ENCODE measurements at regions not wholly inside any gene's neighbourhood (a gene's known extent, or its start where the extent isn't known, plus 50 kb on each side); places are given as distances from the start of the nearest gene placed in this dataset.

DNA sequence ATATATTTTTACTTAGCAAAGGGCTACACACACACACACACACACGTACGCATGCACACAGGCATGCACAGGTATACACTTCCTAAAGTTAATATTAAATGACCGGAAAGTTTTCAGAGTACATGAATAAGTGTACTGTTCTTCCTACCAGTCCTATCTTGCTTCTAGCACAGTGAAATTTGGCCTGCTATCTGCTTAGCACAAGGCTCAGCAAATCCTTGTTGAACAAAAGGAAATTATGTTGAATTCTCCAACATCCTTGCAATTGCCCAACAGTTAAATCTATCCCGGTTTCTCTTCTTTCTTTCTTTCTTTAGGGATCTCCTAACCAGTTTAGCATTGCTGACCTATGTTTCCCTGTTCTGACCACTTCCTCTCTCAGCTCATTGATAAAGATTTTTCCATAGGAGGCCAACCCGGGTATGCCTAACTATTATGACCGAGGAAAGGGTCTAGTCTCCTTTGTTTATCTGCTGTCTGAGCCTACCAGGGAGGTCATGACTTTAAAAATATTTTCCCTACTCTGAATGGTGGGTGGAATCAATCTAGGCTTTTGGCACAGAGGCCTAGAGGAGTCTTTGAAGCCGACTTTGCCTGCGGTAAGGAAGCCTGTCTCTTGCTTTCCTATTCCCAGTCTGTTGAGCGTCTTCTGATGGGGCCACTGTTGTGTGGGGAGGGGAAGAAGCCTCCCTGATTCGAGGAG, 400.7 kb downstream of the HRH4 start:
- DNase-seq, result no peak
- H3K4me3 Mint-ChIP-seq, result no peak overlapping the region
- CTCF ChIA-PET, result no interaction called here

DNA sequence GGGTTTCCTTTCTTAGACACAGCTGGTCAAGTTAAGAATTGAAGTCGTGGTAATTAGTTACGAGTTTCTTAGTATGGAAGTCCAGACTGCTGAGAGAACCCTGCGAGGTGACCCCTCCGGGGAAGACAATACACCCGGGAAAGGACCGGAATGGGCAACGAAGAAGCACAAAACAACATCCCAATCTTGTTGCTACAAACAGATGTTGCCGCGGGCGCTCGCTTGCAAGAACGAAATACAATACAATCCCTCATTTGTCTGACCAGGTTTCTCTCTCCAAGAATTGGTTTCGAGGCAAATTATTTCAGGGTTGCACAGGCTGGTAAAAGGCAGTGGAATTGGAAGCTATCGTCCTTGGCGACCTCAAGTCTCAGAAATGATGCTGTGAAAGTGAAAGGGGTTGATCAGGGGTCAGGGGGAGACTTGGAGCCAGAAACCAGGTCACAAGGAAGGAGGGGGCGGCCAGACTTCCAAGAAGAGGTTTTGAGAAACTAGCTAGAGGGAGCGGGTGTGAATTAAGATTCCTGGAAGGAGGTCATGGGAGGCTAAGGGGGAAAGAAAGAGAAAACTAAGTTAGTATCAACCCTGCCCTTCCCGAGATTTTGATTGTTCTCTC, 401.9 kb downstream of the HRH4 start:
- peaks cover 0 to 4% (median 0%) of the 10 kb centered on the region in 5 donors for H3K9me3 Mint-ChIP-seq
- H3K4me1 ChIP-seq (ENCODE audit: insufficient read depth, low read length), result no peaks in the 10 kb centered on the region
- H3K9me3 ChIP-seq (ENCODE audit: low read length), result no peaks in the 10 kb centered on the region
- no peak overlapping the region for H3K4me3 Mint-ChIP-seq
- no peaks in the 10 kb centered on the region for H3K4me1 Mint-ChIP-seq
- H3K27me3 ChIP-seq (ENCODE audit: insufficient read depth, low read length, poor library complexity, severe bottlenecking), result no peaks in the 10 kb centered on the region
- no peak for DNase-seq
- no peak overlapping the region for H3K27ac ChIP-seq (ENCODE audit: low read depth, low read length)
- no peak overlapping the region for H3K4me3 ChIP-seq (ENCODE audit: low read length)
- ChIA-PET CTCF (no interaction called here), POLR2A (no interaction called here)
- H3K36me3 ChIP-seq (ENCODE audit: insufficient read depth, low read length), result no peaks in the 10 kb centered on the region
- peaks cover 0 to 2% of the 10 kb centered on the region in 2 donors for H3K27me3 Mint-ChIP-seq
- H3K27ac Mint-ChIP-seq, result no peak overlapping the region
- no peaks in the 10 kb centered on the region for H3K36me3 Mint-ChIP-seq

More for the DNA sequence above, 400.7 kb downstream of the HRH4 start:
- Histone ChIP-seq H3K4me3 (ENCODE audit: low read length) (no peak overlapping the region), H3K27me3 (ENCODE audit: insufficient read depth, low read length, poor library complexity, severe bottlenecking) (no peaks in the 10 kb centered on the region), H3K9me3 (ENCODE audit: low read length) (no peaks in the 10 kb centered on the region), H3K27ac (ENCODE audit: low read depth, low read length) (no peak overlapping the region), H3K36me3 (ENCODE audit: insufficient read depth, low read length) (no peaks in the 10 kb centered on the region), H3K4me1 (ENCODE audit: insufficient read depth, low read length) (no peaks in the 10 kb centered on the region)
- POLR2A ChIA-PET, result no interaction called here
- no peaks in the 10 kb centered on the region for H3K36me3 Mint-ChIP-seq
- H3K4me1 Mint-ChIP-seq, result no peaks in the 10 kb centered on the region
- peaks cover 0 to 2% (median 0%) of the 10 kb centered on the region in 5 donors for H3K9me3 Mint-ChIP-seq
- no peak overlapping the region for H3K27ac Mint-ChIP-seq
- peaks cover 0 to 3% of the 10 kb centered on the region in 2 donors for H3K27me3 Mint-ChIP-seq

DNA sequence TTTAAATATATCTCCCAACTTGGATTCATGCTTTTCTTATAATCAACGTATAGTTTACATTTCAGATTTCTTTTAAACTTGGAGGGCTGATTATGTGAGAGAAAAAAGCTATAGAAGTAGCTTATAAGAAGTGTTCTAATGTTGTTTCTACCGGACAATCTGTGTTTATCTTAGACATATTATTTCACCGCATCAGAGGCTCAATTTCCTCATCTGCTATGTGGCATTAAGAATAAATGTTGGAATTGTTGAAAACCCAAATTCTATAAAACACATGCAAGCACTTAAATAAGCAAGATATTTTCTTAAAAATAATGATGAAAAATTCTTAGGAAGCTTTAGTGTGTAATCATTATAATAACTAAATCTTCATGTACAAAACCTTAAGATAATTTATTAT, 407.9 kb downstream of the HRH4 start:
- H3K27me3 ChIP-seq (ENCODE audit: insufficient read depth, low read length, poor library complexity, severe bottlenecking), result no peaks in the 10 kb centered on the region
- ChIA-PET CTCF (no interaction called here), POLR2A (no interaction called here)
- Mint-ChIP-seq H3K4me3 (no peak overlapping the region), H3K27me3 (peaks cover 2 to 4% of the 10 kb centered on the region in 2 donors), H3K27ac (no peak overlapping the region), H3K36me3 (no peaks in the 10 kb centered on the region), H3K4me1 (no peaks in the 10 kb centered on the region), H3K9me3 (peaks cover 0 to 3% (median 0%) of the 10 kb centered on the region in 5 donors)
- H3K4me1 ChIP-seq (ENCODE audit: insufficient read depth, low read length), result no peaks in the 10 kb centered on the region
- no peak overlapping the region for H3K4me3 ChIP-seq (ENCODE audit: low read length)
- H3K27ac ChIP-seq (ENCODE audit: low read depth, low read length), result no peak overlapping the region
- H3K9me3 ChIP-seq (ENCODE audit: low read length), result no peaks in the 10 kb centered on the region
- no peaks in the 10 kb centered on the region for H3K36me3 ChIP-seq (ENCODE audit: insufficient read depth, low read length)
- no peak for DNase-seq

DNA sequence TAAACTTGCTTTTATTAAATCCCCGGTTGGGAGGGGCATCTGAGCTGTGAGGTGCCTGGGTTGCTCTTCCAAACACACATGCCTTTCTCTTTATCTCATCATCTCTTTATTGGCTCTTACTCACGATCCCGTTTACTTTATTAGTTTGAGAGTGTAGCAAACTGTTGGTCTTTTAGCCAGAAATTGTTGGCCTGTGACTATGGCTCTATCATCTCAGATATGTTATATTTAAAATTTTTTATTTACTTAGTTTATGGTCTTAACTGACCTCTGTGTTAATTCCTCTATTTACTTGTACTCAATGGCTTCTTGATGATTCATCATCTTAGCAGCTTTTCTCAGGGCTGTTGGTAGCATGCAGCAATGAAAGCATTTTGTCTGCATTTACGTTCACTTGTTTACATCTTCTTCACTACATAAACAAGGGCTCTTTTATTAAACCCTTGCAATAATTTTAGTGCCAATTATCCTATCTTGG, 408.4 kb downstream of the HRH4 start:
- H3K4me1 Mint-ChIP-seq, result no peaks in the 10 kb centered on the region
- Histone ChIP-seq H3K4me1 (ENCODE audit: insufficient read depth, low read length) (no peaks in the 10 kb centered on the region), H3K4me3 (ENCODE audit: low read length) (no peak overlapping the region), H3K9me3 (ENCODE audit: low read length) (no peaks in the 10 kb centered on the region), H3K27me3 (ENCODE audit: insufficient read depth, low read length, poor library complexity, severe bottlenecking) (no peaks in the 10 kb centered on the region), H3K27ac (ENCODE audit: low read depth, low read length) (no peak overlapping the region), H3K36me3 (ENCODE audit: insufficient read depth, low read length) (no peaks in the 10 kb centered on the region)
- H3K9me3 Mint-ChIP-seq, result peaks cover 0 to 3% (median 0%) of the 10 kb centered on the region in 5 donors
- POLR2A ChIA-PET, result no interaction called here
- peaks cover 2 to 4% of the 10 kb centered on the region in 2 donors for H3K27me3 Mint-ChIP-seq
- H3K4me3 Mint-ChIP-seq, result no peak overlapping the region
- no peak for DNase-seq
- CTCF ChIA-PET, result no interaction called here
- H3K27ac Mint-ChIP-seq, result no peak overlapping the region
- H3K36me3 Mint-ChIP-seq, result no peaks in the 10 kb centered on the region

DNA sequence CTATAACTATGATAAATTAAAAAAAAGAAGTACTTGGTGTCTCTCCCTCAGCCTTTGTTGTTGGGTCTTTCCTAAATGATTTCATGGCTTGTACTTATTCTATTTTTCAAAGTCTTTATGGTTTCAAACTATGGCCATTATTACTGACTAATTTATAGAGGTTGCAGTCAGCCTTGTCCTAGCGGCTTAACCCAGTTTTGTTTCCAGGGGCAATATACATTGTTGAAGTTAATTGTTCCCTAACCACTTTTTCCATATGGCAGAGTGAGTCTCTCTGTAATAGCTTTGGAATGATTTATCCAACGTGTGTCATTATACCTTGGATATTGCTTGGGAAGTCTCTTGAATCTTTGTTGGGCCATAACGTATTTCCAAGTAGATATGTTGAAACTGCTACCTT, 408.8 kb downstream of the HRH4 start:
- H3K27me3 ChIP-seq (ENCODE audit: insufficient read depth, low read length, poor library complexity, severe bottlenecking), result no peaks in the 10 kb centered on the region
- no peak overlapping the region for H3K27ac ChIP-seq (ENCODE audit: low read depth, low read length)
- Mint-ChIP-seq H3K36me3 (no peaks in the 10 kb centered on the region), H3K4me3 (no peak overlapping the region), H3K27ac (no peak overlapping the region), H3K9me3 (peaks cover 0 to 3% (median 0%) of the 10 kb centered on the region in 5 donors), H3K27me3 (peaks cover 2 to 4% of the 10 kb centered on the region in 2 donors), H3K4me1 (no peaks in the 10 kb centered on the region)
- H3K4me3 ChIP-seq (ENCODE audit: low read length), result no peak overlapping the region
- DNase-seq, result no peak
- ChIA-PET POLR2A (no interaction called here), CTCF (no interaction called here)
- no peaks in the 10 kb centered on the region for H3K9me3 ChIP-seq (ENCODE audit: low read length)
- no peaks in the 10 kb centered on the region for H3K4me1 ChIP-seq (ENCODE audit: insufficient read depth, low read length)
- no peaks in the 10 kb centered on the region for H3K36me3 ChIP-seq (ENCODE audit: insufficient read depth, low read length)

DNA sequence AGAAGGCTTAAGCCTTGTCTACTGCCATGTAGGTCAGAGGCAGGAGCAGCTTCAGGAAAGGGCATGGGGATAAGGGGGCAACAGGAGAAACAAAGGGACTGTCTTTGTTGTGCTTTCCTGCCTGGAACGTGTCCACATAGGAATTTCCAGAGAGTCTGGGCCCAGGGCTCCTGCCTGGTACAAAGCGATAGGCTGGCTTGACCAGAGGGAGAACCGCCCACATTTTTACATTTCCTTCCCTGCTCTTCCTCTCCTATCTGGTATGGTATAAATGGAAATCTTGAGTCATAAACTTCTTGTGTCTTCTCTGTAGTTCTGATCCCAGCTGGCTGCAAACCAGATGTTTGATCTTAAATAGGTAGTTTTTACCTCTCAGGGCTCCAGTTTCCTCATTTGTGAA, 414.8 kb downstream of the HRH4 start:
- no peaks in the 10 kb centered on the region for H3K4me1 ChIP-seq (ENCODE audit: insufficient read depth, low read length)
- H3K27me3 ChIP-seq (ENCODE audit: insufficient read depth, low read length, poor library complexity, severe bottlenecking), result no peaks in the 10 kb centered on the region
- POLR2A ChIA-PET, result no interaction called here
- CTCF ChIA-PET, result no interaction called here
- H3K27ac Mint-ChIP-seq, result no peak overlapping the region
- no peak overlapping the region for H3K27ac ChIP-seq (ENCODE audit: low read depth, low read length)
- no peaks in the 10 kb centered on the region for H3K36me3 Mint-ChIP-seq
- no peak for DNase-seq
- H3K9me3 Mint-ChIP-seq, result no peaks in the 10 kb centered on the region
- H3K4me3 ChIP-seq (ENCODE audit: low read length), result no peak overlapping the region
- H3K4me3 Mint-ChIP-seq, result no peak overlapping the region
- no peaks in the 10 kb centered on the region for H3K9me3 ChIP-seq (ENCODE audit: low read length)
- peaks cover 0 to 4% of the 10 kb centered on the region in 2 donors for H3K27me3 Mint-ChIP-seq
- H3K36me3 ChIP-seq (ENCODE audit: insufficient read depth, low read length), result no peaks in the 10 kb centered on the region
- H3K4me1 Mint-ChIP-seq, result no peaks in the 10 kb centered on the region

DNA sequence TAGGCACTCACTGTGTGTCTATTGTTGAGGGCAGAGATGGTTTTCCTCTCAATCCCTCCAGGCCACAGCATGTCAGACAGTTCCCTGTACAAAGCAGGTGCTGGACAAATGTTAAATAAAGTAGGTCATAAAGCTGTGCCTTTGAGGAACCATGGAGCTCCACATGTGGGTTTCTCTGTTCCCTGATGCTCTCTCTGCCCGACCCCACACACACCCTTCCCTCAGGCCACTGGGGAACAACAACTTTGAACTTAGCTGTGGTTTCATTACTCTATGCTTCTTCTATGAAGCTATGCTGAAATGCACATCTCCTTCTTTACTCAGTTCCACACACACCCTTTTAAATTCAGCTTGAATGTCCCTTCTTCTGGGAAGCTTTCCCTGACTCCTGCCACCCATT, 415.3 kb downstream of the HRH4 start:
- H3K4me3 ChIP-seq (ENCODE audit: low read length), result no peak overlapping the region
- H3K4me1 Mint-ChIP-seq, result no peaks in the 10 kb centered on the region
- H3K4me3 Mint-ChIP-seq, result no peak overlapping the region
- CTCF ChIA-PET, result no interaction called here
- H3K9me3 ChIP-seq (ENCODE audit: low read length), result no peaks in the 10 kb centered on the region
- DNase-seq, result no peak
- no peaks in the 10 kb centered on the region for H3K36me3 Mint-ChIP-seq
- H3K9me3 Mint-ChIP-seq, result no peaks in the 10 kb centered on the region
- POLR2A ChIA-PET, result no interaction called here
- no peaks in the 10 kb centered on the region for H3K36me3 ChIP-seq (ENCODE audit: insufficient read depth, low read length)
- H3K4me1 ChIP-seq (ENCODE audit: insufficient read depth, low read length), result no peaks in the 10 kb centered on the region
- H3K27me3 ChIP-seq (ENCODE audit: insufficient read depth, low read length, poor library complexity, severe bottlenecking), result no peaks in the 10 kb centered on the region
- H3K27me3 Mint-ChIP-seq, result peaks cover 0 to 4% of the 10 kb centered on the region in 2 donors
- H3K27ac Mint-ChIP-seq, result no peak overlapping the region
- no peak overlapping the region for H3K27ac ChIP-seq (ENCODE audit: low read depth, low read length)

DNA sequence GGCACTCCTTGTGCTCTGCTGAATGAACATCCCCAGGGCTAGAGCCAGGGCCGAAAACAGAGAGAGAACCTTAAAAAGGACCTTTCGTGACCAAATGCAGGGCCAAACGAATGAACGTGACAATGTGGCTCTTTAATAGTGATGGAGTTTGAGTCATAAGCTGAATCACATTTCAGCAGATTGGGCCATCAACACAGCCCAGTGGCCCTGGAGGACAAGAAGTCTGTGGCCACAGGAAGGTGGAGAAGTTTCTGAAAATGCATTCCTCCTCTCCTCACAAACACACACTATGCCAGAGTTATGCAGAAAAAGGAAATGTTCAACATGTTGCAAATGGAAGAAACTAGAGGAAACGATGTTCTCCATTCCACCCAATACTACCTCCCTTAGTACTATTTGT, 415.8 kb downstream of the HRH4 start:
- CTCF ChIA-PET, result no interaction called here
- no peak for DNase-seq
- H3K36me3 Mint-ChIP-seq, result no peaks in the 10 kb centered on the region
- H3K4me1 ChIP-seq (ENCODE audit: insufficient read depth, low read length), result no peaks in the 10 kb centered on the region
- H3K36me3 ChIP-seq (ENCODE audit: insufficient read depth, low read length), result no peaks in the 10 kb centered on the region
- H3K27ac Mint-ChIP-seq, result no peak overlapping the region
- no peaks in the 10 kb centered on the region for H3K27me3 ChIP-seq (ENCODE audit: insufficient read depth, low read length, poor library complexity, severe bottlenecking)
- peaks cover 0 to 4% of the 10 kb centered on the region in 2 donors for H3K27me3 Mint-ChIP-seq
- no peaks in the 10 kb centered on the region for H3K4me1 Mint-ChIP-seq
- no peak overlapping the region for H3K27ac ChIP-seq (ENCODE audit: low read depth, low read length)
- H3K9me3 Mint-ChIP-seq, result no peaks in the 10 kb centered on the region
- no peaks in the 10 kb centered on the region for H3K9me3 ChIP-seq (ENCODE audit: low read length)
- no peak overlapping the region for H3K4me3 Mint-ChIP-seq
- POLR2A ChIA-PET, result no interaction called here
- no peak overlapping the region for H3K4me3 ChIP-seq (ENCODE audit: low read length)

Data from CD8-positive, alpha-beta memory T cell (primary cell).